GM18520 (cell line): ENCODE measurements at regions not wholly inside any gene's neighbourhood (a gene's known extent, or its start where the extent isn't known, plus 50 kb on each side); places are given as distances from the start of the nearest gene placed in this dataset.
"Not testable (repeated sequence)": the region's sequence is repeated elsewhere in the genome, so short reads cannot be mapped to it uniquely, and the experiment has no call there.

Source experiments
- ATAC-seq: cut with Tn5 transposase; IDR thresholded peaks from one replicate; pipeline ENCODE4 v1.9.1; 2021; ENCODE audit not compliant: unreplicated experiment

GRCh38 chr2:147170932-147171331, 673.9 kb upstream of the ACVR2A start:
- ATAC-seq: no peak

GRCh38 chr2:147165697-147166382, 679.0 kb upstream of the ACVR2A start:
- no peak for ATAC-seq

DNA sequence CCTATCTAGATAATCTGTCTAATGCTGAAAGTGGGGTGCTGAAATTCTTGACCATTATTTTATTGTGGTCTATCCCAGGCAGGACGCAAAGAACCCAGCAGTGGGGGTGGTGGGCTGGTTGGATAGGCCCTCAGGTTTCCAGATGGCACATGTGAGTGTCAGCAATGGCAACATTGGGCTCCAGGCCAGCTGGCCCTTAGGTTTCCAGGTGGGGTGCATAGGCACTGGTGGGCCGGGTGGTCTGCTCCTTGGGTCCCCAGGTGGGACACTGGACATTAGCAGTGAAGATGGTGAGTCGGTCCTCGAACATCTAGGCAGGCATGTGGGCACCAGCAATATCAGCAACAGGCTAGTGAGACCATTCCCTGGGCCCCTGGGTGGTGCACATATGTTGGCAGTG, 680.3 kb upstream of the ACVR2A start:
- no peak for ATAC-seq

DNA sequence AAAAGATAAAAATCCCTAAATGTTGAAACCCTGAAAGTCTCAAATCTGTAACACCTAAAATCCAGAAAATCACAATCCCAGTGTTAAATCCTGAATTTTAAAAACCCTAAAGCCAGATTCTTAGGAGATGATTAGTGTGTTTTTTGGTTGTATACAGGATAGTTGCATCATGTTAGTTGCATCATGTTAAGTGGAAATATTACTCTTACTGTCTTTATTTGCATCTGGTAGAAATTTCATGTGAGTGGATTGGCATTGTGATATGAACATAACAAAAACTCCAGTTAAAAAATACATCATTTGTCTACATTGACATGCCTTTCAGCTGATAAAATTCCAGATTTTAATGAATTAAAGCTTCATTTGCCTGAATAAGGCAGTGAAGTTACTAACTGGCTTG, 683.1 kb upstream of the ACVR2A start:
- no peak for ATAC-seq

GRCh38 chr2:147156970-147157369, 687.9 kb upstream of the ACVR2A start:
- ATAC-seq: no peak

- ATAC-seq: no peak
Observed at GRCh38 chr2:147150241-147150635, 694.6 kb upstream of the ACVR2A start.

- ATAC-seq: no peak
Observed at GRCh38 chr2:147149575-147150240, 695.1 kb upstream of the ACVR2A start.

DNA sequence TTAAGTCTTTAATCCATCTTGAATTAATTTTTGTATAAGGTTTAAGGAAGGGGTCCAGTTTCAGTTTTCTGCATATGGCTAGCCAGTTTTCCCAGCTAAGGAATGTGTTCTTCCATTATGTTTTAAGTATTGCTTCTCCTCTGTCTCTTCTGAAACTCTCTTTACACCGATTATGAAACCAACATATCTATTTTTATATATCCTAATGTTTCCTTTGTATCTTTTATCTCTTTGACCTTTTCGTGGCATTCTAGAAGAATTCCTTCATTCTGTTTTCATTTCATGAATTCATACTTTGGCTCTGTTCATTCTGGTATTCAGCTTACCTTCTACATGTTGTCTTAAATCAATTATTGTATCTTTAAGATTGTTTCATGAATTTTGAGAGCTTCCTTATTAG, 697.0 kb upstream of the ACVR2A start:
- ATAC-seq: no peak

DNA sequence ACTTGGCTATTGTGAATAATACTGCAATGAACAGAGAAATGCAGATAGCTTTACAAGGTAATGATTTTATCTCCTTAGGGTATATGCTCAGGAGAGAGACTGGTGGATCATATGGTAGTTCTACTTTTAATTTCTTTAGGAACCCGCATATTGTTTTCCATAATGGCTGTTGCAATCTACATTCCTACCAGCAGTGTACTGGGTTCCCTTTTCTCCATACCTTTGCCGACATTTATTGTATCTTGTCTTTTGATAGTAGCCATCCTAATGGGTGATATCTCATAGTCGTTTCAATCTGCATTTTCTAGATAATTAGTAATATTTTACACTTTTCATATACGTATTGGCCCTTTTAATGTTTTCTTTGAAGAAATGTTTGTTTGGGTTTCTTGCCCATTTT, 702.9 kb upstream of the ACVR2A start:
- ATAC-seq: no peak

DNA sequence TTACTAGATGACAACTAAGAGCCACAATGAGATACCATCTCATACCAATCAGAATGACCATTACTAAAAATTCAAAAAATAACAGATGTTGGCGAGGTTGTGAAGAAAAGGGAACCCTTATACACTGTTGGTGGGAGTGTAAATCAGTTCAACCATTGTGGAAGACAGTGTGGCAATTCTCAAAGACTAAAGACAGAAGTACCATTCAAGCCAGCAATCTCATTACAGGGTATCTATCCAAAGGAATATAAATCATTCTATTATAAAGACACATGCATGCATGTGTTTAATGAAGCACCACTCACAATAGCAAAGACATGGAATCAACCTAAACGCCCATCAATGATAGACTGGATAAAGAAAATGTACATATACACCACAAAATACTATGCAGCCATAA, 705.1 kb upstream of the ACVR2A start:
- ATAC-seq: not testable (repeated sequence)

DNA sequence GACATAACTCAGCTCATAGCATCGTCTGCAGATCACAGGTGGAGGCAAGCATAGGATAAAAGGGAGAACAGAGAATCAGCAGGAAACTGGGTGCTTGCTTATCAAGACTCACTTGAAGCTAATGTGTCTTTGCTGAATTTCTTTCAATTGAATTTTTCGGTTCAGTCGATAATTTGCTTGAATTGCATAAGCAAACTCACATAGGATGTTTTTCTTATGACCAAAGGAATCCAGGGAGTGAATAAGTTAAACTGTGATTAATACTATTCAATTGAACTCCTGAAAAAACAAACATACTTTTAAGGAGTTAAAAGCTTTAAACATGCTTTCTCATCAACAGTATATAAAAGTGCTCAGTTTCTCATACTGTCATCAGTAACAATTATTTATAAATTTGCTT, 707.1 kb upstream of the ACVR2A start:
- no peak for ATAC-seq

GRCh38 chr2:147135376-147135775, 709.5 kb upstream of the ACVR2A start:
- ATAC-seq: no peak

GRCh38 chr2:147133286-147133908, 711.4 kb upstream of the ACVR2A start:
- no peak for ATAC-seq

- no peak for ATAC-seq
Observed at GRCh38 chr2:147125145-147125544, 719.7 kb upstream of the ACVR2A start.

- no peak for ATAC-seq
Observed at GRCh38 chr2:147122944-147123343, 721.9 kb upstream of the ACVR2A start.

GRCh38 chr2:147110962-147111361, 733.9 kb upstream of the ACVR2A start:
- ATAC-seq: no peak

- no peak for ATAC-seq
Observed at GRCh38 chr2:147110317-147110716, 734.5 kb upstream of the ACVR2A start.

GRCh38 chr2:147109291-147109690, 735.5 kb upstream of the ACVR2A start:
- ATAC-seq: no peak

- ATAC-seq: no peak
Observed at GRCh38 chr2:147108548-147108947, 736.3 kb upstream of the ACVR2A start.

DNA sequence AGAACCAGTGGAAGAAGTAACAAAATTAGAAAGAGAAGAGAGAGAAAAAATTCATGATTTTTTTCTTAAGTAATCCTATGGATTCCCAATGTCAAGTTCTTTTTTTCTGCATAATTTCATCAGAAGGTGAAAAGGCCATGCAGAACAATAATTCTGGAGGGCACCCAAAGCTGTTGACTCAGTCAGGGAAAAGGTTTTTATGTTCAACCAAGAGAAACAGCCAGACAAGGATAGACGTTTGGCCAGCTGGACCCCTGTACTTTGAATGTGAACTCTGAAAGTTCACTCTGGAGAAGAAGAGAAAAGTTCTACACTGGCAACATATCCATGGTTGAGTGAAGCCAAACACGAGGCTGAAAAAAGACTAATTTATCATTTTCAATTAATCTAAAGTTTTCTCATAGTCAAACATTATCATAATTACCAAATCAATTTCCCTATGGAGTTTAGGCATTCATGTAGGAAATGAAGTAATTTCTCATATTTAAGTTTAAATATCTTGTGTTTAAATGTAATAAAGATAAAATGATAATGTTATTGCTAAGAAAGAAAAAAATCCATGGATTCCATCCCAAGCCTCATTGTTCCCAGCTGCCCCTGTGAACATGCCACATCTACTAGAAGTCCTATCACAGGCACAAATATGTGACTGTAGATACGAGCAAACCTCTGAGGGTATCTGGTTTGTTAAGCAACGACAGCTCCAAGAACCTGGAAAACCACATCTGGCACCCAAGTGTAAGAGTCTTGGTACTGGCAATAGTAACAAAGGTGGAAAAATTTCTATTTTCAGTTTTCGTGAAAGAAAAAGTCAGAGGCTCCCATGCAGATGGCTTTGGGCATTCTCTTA, 742.7 kb upstream of the ACVR2A start:
- no peak for ATAC-seq

- no peak for ATAC-seq
Observed at GRCh38 chr2:147100406-147101035, 744.3 kb upstream of the ACVR2A start.
